Osteocyte (in vitro differentiated cells): ENCODE measurements at regions not wholly inside any gene's neighbourhood (a gene's known extent, or its start where the extent isn't known, plus 50 kb on each side); places are given as distances from the start of the nearest gene placed in this dataset.

ENCODE experiments used
- DNase-seq: peaks from one replicate; pipeline ENCODE4 v3.0.0; 2021; ENCODE audit warnings: mixed read lengths; ENCODE audit not compliant: unreplicated experiment; ENCODE audit errors: extremely low spot score
- H3K27ac Mint-ChIP-seq: one replicate; pipeline ENCODE4 v1.8.0; 2021; ENCODE audit warnings: mild to moderate bottlenecking, mixed read lengths; ENCODE audit not compliant: unreplicated experiment
- H3K27me3 Mint-ChIP-seq: one replicate; pipeline ENCODE4 v1.8.0; 2021; ENCODE audit warnings: mixed read lengths; ENCODE audit not compliant: unreplicated experiment
- H3K36me3 Mint-ChIP-seq: one replicate; pipeline ENCODE4 v1.8.0; 2021; ENCODE audit warnings: mixed read lengths; ENCODE audit not compliant: unreplicated experiment
- H3K4me1 Mint-ChIP-seq: one replicate; pipeline ENCODE4 v1.8.0; 2021; ENCODE audit warnings: mixed read lengths; ENCODE audit not compliant: unreplicated experiment
- H3K4me3 Mint-ChIP-seq: one replicate; pipeline ENCODE4 v1.8.0; 2021; ENCODE audit warnings: mild to moderate bottlenecking, moderate library complexity, mixed read lengths; ENCODE audit not compliant: unreplicated experiment
- H3K9me3 Mint-ChIP-seq: one replicate; pipeline ENCODE4 v1.8.0; 2021; ENCODE audit warnings: mixed read lengths; ENCODE audit not compliant: unreplicated experiment
- TF ChIP-seq, protein P1 (sequence below): fragments of 200-600 bp; sonication (generic); IDR thresholded peaks from 2 replicates; pipeline ENCODE4 v1.5.0; 2021; ENCODE audit warnings: antibody characterized with exemption, mild to moderate bottlenecking, moderate library complexity

- no peak for DNase-seq
- TF ChIP-seq, protein P1, sequence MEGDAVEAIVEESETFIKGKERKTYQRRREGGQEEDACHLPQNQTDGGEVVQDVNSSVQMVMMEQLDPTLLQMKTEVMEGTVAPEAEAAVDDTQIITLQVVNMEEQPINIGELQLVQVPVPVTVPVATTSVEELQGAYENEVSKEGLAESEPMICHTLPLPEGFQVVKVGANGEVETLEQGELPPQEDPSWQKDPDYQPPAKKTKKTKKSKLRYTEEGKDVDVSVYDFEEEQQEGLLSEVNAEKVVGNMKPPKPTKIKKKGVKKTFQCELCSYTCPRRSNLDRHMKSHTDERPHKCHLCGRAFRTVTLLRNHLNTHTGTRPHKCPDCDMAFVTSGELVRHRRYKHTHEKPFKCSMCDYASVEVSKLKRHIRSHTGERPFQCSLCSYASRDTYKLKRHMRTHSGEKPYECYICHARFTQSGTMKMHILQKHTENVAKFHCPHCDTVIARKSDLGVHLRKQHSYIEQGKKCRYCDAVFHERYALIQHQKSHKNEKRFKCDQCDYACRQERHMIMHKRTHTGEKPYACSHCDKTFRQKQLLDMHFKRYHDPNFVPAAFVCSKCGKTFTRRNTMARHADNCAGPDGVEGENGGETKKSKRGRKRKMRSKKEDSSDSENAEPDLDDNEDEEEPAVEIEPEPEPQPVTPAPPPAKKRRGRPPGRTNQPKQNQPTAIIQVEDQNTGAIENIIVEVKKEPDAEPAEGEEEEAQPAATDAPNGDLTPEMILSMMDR = no peak
- Mint-ChIP-seq H3K27me3 (no peaks in the 10 kb centered on the region), H3K9me3 (peaks cover 10% of the 10 kb centered on the region), H3K27ac (no peak overlapping the region), H3K36me3 (no peaks in the 10 kb centered on the region), H3K4me3 (no peak overlapping the region), H3K4me1 (no peaks in the 10 kb centered on the region)
Observed at GRCh38 chr20:5426026-5426425, 109.3 kb upstream of the PROKR2 start.

- H3K4me3 Mint-ChIP-seq = no peak overlapping the region
- no peaks in the 10 kb centered on the region for H3K4me1 Mint-ChIP-seq
- no peak overlapping the region for H3K27ac Mint-ChIP-seq
- H3K27me3 Mint-ChIP-seq = no peaks in the 10 kb centered on the region
- TF ChIP-seq, protein P1 = no peak
- DNase-seq = no peak
- peaks cover 9% of the 10 kb centered on the region for H3K9me3 Mint-ChIP-seq
- H3K36me3 Mint-ChIP-seq = no peaks in the 10 kb centered on the region
Observed at GRCh38 chr20:5416086-5416485, 99.3 kb upstream of the PROKR2 start.

GRCh38 chr20:5413394-5413793 lies 96.6 kb upstream of the PROKR2 start:
- no peak overlapping the region for H3K4me3 Mint-ChIP-seq
- DNase-seq = no peak
- TF ChIP-seq, protein P1 = no peak
- no peaks in the 10 kb centered on the region for H3K27me3 Mint-ChIP-seq
- no peaks in the 10 kb centered on the region for H3K9me3 Mint-ChIP-seq
- no peak overlapping the region for H3K27ac Mint-ChIP-seq
- H3K36me3 Mint-ChIP-seq = no peaks in the 10 kb centered on the region
- no peaks in the 10 kb centered on the region for H3K4me1 Mint-ChIP-seq

GRCh38 chr20:5410470-5410869 lies 93.7 kb upstream of the PROKR2 start:
- no peak overlapping the region for H3K4me3 Mint-ChIP-seq
- peaks cover 6% of the 10 kb centered on the region for H3K9me3 Mint-ChIP-seq
- H3K36me3 Mint-ChIP-seq = no peaks in the 10 kb centered on the region
- no peak overlapping the region for H3K27ac Mint-ChIP-seq
- no peaks in the 10 kb centered on the region for H3K27me3 Mint-ChIP-seq
- no peak for DNase-seq
- no peaks in the 10 kb centered on the region for H3K4me1 Mint-ChIP-seq
- TF ChIP-seq, protein P1 = no peak

DNA sequence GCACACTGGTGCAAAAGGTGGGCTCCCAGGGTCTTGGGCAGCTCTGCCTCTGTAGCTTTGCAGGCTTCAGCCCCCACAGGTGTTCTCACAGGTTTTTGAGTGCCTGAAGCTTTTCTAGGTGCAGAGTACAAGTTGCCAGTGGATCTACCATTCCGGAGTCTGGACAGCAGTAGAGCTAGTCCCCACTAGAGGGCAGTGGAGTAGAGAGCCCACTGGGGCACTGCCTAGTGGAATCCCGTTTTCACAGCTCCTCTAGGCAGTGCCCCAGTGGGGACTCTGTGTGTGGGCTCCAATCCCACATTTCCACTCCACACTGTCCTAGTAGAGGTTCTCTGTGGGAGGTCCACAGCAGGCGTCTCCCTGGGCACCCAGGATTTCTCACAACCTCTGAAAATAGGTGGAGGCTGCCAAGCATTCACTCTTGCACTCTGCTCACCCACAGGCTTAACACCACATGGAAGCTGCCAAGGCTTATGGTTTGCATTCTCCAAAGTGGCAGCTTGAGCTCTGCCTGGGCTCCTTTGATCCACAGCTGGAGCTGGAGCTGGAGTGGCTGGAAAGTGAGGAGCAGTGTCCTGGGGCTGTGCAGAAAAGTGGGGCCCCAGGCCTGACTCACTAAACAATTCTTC lies 86.3 kb upstream of the PROKR2 start:
- no peaks in the 10 kb centered on the region for H3K27me3 Mint-ChIP-seq
- DNase-seq = no peak
- peaks cover 15% of the 10 kb centered on the region for H3K9me3 Mint-ChIP-seq
- H3K4me3 Mint-ChIP-seq = no peak overlapping the region
- TF ChIP-seq, protein P1 = peak; percentile 8
- H3K36me3 Mint-ChIP-seq = no peaks in the 10 kb centered on the region
- H3K4me1 Mint-ChIP-seq = no peaks in the 10 kb centered on the region
- no peak overlapping the region for H3K27ac Mint-ChIP-seq
